HG03565 (cell line): ENCODE measurements at regions not wholly inside any gene's neighbourhood (a gene's known extent, or its start where the extent isn't known, plus 50 kb on each side); places are given as distances from the start of the nearest gene placed in this dataset.

Source experiments
- ATAC-seq: cut with Tn5 transposase; IDR thresholded peaks from one replicate; pipeline ENCODE4 v1.9.1; 2021; ENCODE audit warnings: mild to moderate bottlenecking, moderate library complexity; ENCODE audit not compliant: unreplicated experiment

- no peak for ATAC-seq
Measured at GRCh38 chr5:76030343-76030742, 52.8 kb upstream of the SV2C start.

DNA sequence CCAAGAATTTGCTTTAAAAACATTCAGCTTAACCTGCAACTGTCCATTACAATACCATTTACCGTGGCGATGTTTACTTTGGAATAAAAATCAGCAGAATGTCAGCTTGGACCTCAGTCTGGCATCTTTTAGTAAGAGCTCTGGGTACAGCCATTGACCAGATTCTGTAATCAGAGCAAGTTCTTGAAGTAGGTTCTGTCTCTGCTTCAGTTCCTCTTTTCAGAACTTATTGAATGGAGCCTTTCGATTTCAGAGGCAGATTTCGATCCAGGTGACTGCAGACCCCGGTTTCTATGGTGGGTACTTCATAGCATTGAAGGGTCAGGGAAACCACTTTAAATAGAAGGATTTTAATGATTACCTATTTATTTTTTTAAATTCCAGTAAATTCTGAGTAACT, 53.4 kb upstream of the SV2C start:
- ATAC-seq, result no peak

GRCh38 chr5:76025790-76026189, 57.4 kb upstream of the SV2C start:
- no peak for ATAC-seq

DNA sequence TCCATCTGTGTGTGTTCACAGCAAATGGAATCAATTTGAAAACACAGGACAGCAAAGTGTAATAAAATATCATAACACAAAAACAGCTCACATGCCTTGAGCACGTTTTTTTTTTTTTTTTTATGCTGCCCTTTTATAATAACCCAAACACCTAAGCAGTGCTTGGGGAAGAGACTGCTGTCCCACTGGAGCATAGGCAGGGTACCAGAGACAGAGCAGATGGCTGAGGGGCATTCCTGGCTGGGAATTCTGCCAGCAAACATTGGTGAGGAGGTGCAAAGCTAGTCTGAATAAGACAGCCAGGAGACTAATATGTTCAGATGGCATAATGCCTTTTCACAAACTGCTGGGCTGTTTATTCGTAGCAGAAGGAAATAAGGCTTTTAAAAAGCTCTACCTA, 58.1 kb upstream of the SV2C start:
- no peak for ATAC-seq

GRCh38 chr5:76022611-76023010, 60.6 kb upstream of the SV2C start:
- no peak for ATAC-seq

DNA sequence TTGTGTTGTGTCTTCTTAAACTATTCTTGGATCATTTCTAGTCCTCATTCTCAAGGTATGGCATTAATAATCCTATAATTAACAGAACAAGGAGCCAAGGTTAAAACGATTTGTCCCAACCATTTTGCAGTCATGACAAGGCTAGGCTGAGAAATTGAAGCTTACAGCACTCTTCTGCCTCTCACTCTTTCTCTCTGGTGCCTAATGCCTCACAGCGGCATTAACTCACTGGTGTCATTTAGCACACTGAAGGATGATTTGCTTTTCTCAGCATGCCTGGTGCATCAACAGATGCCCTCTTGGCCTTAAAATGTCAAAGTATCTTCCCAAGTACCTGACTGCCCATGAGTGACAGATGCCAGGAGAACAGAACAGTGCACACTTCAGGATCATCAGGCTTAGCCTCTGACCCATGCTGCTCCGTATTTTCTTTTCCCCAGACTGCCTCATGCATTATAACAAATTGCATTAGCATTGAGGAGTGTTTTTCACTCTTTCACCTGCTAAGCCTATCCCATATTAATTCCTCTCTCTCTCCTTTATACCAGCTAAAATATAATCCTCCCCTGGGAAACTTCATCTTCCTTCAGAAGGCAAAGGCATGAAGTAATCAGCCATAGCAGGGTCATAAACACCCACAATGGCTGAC, 61.1 kb upstream of the SV2C start:
- no peak for ATAC-seq

GRCh38 chr5:76016258-76016657, 66.9 kb upstream of the SV2C start:
- no peak for ATAC-seq

- no peak for ATAC-seq
Measured at GRCh38 chr5:76014005-76014404, 69.2 kb upstream of the SV2C start.

DNA sequence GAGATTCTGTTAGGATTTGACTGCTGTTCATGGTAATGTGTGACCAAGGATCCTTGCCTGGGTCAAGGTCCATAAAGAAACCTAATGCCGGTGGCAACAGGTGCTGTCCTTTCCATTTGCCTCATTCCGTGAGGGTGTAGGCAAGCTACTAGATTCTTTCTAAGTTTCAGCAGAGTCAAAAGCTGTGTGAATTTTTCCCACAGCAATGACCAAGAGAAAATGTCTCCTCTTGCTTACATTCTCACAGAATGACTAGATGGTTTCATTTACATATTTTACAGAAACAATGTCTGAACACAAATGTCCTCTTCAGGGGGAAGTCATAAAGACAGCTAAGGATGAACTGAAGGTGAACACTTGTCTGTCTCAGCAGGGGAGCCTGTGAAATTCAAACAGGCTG, 75.3 kb upstream of the SV2C start:
- ATAC-seq, result no peak

DNA sequence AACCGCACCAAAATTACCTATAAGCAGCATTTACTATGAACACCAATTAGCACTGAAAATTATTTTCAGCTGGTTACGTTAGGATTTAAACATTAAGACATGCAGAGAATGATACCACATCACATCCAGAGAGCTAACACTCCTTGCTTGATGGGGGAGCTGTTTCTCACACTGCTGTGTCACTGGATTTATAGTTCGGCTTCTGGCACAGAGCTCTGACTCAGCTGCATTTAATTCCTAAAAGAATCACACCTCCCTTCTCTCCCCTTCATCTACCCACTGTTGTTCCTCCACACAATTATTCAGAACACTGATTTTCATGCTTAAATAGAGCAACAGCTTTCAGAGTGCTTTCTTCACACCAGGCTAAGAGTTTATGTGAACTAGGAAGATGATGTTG, 82.6 kb upstream of the SV2C start:
- ATAC-seq, result no peak

DNA sequence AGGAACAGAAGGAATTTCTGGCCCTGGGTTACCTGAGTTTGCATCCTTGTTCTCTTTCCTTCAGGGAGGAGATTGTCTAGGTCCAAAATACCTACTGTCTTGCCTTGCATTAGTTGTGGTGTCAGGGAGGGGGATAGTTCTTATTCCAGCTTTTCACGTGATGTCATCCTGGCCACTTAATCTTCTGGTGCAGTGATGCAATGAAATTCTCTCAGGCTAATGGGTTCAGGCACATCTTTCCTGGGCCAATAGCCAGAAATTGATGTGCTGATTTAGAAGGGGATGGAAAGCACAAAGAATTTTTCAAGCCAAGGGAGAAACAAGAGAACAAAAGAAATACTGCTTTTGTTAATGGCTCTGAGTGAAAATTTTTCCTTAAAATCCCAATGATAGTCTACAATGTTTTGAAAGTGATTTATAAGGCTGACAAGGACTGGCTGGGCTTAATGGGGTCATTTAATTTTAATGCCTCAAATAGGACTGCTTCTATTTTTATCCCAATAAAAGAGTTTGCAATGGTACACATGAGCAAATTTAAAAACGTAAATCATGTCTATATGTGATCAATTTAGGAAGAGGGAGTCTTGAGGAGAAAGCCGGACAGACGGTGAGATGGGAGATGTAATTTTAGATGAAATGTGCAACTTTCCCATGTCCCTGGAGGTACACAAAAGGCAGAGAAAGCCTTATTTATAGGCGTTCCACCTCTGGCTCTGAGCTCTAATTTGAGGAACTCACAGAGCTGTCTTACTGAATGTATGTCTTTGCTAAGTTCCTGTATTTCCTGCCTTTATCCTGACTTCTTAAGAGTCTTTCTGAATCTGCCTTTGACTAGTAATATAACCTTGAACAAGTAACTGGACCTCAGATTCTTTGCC, 89.3 kb upstream of the SV2C start:
- no peak for ATAC-seq

DNA sequence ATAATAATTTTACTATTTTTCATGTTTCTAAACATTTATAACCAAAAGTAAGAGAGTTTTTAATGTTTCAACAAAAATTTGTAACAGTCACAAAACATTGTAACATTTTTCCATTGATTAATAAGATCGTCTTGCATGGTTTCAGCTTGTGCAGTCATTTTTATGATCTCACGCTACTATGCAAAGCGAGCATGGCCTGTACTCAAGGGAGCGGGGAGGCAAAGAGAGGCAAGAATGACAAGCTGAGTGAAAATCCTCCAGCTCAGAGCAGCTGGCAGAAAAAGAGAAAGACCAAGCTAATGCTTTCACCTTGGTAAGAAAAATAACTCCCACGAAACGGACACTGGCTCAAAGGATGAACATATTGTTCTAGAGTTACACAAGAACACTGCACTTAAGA, 90.0 kb upstream of the SV2C start:
- no peak for ATAC-seq

GRCh38 chr5:75992753-75993152, 90.4 kb upstream of the SV2C start:
- no peak for ATAC-seq

DNA sequence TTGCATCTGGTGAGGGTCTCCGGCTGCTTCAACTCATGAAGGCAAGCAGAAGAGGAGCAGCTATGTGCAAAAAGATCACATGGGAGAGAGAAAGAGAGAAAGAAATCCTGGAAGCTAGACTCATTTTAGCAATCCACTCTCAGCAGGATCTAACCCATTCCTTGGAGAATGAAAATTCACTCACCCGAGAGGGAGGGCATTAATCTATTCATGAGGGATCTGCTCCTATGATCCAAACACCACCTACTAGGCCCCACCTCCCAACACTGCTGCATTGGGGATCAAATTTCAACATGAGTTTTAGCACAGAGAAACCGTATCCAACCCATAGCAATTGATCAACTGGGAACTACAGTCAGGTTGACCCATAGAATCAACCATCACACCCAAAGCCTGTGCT, 98.1 kb upstream of the SV2C start:
- no peak for ATAC-seq

DNA sequence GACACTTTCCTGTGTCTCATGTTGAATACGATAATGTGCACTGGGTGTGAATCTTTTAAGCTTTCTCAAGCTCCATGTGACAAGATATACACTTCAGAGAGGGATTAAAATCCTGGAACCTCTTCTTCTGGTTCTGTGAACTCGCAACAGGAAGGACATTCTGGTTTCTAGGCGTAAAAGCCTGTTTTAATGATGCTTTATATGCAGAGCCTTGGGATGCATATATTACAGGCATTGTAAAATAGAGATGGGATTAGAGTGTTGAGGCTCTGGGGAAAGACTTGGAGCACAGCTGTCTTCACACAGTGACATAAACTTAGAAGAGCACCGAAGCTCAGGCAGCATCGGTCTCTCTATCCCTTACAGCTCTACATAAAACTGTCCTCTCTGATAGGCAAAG, 107.7 kb upstream of the SV2C start:
- ATAC-seq, result no peak

DNA sequence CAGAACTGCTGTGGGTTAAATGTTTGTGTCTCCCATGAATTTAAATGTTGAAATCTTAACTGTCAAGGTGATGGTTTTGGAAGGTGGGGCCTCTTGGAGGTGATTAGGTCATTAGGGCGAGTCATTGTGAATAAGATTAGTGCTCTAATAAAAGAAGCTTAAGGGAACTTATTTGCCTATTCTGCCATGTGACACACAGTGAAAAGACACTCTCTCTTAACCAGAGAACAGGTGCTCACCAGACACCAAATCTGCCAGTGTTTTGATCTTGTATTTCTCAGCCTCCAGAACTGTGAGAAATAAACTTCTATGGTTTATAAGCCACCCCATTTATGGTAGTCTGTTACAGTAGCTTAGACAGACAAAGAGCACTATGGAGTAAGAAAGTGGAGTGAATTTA, 117.9 kb upstream of the SV2C start:
- no peak for ATAC-seq

DNA sequence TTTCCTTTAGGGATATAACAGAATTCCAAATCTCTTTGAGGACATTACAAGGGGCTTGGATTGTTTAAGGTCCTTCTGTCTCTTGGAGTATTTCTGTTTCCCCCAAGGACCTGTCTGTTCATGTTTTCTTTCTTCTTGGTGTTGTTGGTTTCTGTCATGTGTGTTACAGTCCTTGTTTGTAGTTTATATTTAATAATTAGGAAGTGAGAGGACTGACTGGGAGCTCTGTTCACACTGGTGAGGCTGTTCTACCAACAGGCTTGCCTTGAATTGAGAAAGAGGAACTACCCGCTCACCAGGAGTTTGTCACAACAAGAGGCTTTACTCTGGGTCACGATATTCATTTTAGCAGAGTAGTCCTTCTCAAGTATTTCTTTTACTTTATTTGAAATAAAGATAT, 119.2 kb upstream of the SV2C start:
- ATAC-seq, result no peak

GRCh38 chr5:75963554-75963953, 119.6 kb upstream of the SV2C start:
- ATAC-seq, result no peak

- no peak for ATAC-seq
Measured at GRCh38 chr5:75961818-75962217, 121.4 kb upstream of the SV2C start.

GRCh38 chr5:75960129-75960528, 123.1 kb upstream of the SV2C start:
- ATAC-seq, result no peak

DNA sequence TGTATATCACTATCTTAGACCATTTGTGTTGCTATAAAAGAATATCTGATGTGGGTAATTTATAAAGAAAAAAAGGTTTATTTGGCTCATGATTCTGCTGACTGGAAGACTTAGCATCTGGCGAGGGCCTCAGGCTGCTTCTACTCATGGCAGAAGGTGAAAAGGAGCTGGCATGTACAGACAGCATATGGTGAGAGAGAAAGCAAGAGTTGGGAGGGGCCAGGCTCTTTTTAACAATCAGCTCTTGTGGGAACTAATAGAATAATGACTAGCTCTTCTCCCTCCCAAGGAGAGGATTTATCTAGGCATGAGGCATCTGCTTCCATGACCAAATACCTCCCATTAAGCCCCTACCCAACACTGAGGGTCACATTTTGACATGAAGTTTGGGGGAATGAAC, 130.2 kb upstream of the SV2C start:
- ATAC-seq, result no peak

DNA sequence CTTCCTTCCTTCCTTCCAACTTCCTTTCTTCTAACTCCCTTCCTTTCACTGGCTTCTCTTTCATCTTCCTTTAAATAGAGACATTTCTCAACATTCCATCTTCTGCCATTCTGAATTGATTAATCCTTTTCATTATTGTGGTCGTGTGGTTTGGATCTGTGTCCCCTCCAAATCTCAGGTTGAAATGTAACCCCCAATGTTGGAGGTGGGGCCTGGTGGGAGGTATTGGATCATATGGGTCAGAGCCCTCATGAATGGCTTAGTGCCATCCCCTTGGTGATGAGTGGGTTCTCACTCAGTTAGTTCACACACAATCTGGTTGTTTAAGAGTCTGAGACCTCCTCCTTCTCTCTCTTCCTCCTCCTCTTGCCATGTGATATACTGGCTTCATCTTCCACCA, 130.9 kb upstream of the SV2C start:
- no peak for ATAC-seq

GRCh38 chr5:75951716-75952115, 131.5 kb upstream of the SV2C start:
- ATAC-seq, result no peak
